ENCODE measurements at regions not wholly inside any gene's neighbourhood (a gene's known extent, or its start where the extent isn't known, plus 50 kb on each side); places are given as distances from the start of the nearest gene placed in this dataset.

DNA sequence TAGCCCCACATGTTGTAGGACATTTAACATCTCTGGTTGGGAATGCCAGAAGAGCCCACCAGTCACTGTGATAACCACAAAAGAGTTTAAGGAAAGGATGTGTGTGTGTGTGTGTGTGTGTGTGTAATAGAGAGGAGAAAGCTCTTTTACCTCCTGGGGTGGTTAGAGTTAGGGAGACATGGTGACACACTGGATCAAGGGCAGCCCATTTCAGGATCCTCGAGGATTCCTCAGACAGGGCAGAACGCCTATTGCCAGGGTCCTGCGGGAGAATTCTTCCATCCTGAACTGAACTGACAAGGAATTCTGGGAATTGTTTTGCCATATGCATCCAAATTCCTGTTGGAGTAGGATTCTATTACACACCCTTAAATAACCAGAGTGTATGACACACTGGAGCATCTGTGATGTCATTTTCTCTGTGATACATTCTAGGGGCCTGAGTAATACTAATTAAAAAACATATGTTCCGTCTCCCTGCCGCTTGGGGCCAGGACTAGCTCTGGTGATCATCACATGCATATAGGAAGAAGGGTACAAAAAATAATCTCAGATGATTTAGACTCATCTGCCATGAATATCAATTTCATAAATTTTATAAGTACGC, 156.4 kb upstream of the MMADHC start:
- in situ Hi-C loops (cut with MboI; ENCODE audit: low pct_unique_long_range_greater_than_20kb, low sequenced_read_pairs, unreplicated experiment): no loop called here
- TF ChIP-seq, protein P1, sequence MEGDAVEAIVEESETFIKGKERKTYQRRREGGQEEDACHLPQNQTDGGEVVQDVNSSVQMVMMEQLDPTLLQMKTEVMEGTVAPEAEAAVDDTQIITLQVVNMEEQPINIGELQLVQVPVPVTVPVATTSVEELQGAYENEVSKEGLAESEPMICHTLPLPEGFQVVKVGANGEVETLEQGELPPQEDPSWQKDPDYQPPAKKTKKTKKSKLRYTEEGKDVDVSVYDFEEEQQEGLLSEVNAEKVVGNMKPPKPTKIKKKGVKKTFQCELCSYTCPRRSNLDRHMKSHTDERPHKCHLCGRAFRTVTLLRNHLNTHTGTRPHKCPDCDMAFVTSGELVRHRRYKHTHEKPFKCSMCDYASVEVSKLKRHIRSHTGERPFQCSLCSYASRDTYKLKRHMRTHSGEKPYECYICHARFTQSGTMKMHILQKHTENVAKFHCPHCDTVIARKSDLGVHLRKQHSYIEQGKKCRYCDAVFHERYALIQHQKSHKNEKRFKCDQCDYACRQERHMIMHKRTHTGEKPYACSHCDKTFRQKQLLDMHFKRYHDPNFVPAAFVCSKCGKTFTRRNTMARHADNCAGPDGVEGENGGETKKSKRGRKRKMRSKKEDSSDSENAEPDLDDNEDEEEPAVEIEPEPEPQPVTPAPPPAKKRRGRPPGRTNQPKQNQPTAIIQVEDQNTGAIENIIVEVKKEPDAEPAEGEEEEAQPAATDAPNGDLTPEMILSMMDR (IDR thresholded peaks at IDR 0.05; ENCODE audit: extremely low read depth, insufficient read depth, missing control alignments): no peak
- no peak for DNase-seq (ENCODE audit: low spot score)

DNA sequence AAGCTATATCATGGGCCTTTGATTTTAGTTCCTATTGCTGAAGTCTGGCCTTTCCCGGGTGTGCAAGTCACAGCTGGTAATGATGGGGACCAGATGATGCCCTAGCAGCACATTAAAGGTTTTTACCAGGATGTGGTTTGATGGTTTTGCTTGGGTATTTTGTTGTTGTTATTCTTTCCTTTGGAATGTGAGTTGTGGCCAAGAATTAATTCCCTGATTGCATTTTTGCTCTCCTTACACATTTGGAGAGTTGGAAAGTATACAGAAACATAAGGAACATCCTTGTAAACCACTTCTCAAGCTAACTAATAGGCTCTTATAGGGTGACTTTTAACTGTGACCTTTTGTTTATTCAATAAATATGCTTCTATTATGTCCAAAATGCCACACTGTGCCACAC, 154.1 kb upstream of the MMADHC start:
- in situ Hi-C loops (cut with MboI; ENCODE audit: low pct_unique_long_range_greater_than_20kb, low sequenced_read_pairs, unreplicated experiment): no loop called here
- TF ChIP-seq, protein P1 (IDR thresholded peaks at IDR 0.05; ENCODE audit: extremely low read depth, insufficient read depth, missing control alignments): no peak
- DNase-seq (ENCODE audit: low spot score): no peak

DNA sequence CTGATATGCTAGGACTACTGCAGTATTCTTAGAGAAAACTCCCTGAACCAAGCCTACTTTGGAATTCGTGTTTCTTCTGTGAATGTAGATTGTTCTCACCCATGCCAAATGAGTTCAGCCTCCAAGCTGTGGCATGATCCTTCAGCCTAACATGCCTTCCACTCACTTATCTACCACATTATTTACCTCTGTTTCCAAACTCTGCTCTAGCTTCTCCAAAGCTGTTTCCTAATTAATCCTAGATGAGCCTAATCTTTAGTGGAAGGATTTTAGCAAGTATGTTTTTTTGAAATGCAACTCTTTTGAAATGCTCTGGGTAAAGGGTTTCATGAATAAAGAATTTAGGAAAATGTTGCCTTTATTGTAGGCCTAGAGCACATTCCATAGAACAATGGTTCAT, 152.9 kb upstream of the MMADHC start:
- in situ Hi-C loops (cut with MboI; ENCODE audit: low pct_unique_long_range_greater_than_20kb, low sequenced_read_pairs, unreplicated experiment): no loop called here
- TF ChIP-seq, protein P1 (IDR thresholded peaks at IDR 0.05; ENCODE audit: extremely low read depth, insufficient read depth, missing control alignments): no peak
- DNase-seq (ENCODE audit: low spot score): no peak

DNA sequence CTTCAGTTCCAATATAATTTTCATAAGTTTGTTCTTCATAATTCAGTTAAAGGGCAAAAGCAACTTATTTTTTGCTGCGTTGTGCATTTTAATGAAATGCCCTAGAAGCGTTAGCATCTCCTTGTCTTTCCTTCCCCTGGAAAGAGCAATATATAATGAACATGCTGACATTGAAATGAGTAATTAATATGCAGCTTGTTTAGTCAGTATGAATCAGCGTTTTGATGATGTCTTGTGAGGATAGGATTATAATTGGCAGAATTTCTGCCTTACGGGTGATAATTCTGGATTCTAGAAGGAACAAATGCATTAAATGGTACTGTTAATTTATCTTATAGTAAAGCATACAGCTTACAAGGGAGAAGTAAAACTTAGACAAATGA, 152.3 kb upstream of the MMADHC start:
- DNase-seq (ENCODE audit: low spot score): no peak
- TF ChIP-seq, protein P1 (IDR thresholded peaks at IDR 0.05; ENCODE audit: extremely low read depth, insufficient read depth, missing control alignments): no peak
- in situ Hi-C loops (cut with MboI; ENCODE audit: low pct_unique_long_range_greater_than_20kb, low sequenced_read_pairs, unreplicated experiment): no loop called here

DNA sequence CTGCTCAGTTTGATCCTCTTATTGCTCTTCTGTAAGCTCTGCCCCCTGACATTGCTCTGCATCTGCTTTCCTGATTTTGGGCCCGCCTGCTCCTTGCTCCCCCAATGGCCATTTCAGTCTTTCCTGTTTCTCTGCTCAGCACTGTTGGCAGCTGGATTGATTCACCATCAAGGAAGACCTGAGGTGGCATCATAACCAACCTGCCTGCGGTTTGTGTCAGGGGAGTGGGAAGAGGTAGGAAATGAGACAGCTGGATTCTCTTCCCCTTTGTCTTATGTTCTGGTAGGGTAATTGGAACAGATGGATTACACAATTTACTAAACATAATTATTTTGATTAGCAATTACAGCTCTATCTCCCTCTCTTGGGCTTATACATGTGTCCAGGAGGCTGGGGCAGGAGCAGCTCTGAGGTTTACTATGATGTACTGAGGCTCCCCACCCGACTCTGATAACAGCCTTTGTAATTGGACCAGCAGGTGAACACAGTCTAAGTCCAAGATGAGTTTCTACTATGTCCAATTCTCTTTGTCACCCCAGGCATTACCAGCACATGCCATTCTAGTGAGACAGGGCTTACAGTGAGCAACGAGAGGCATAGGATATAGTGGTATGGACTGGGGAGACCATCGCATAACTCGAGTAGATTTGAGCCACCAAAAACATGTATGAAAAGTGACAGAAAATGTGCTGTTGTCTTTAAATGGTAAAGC, 151.8 kb upstream of the MMADHC start:
- no peak for DNase-seq (ENCODE audit: low spot score)
- in situ Hi-C loops (cut with MboI; ENCODE audit: low pct_unique_long_range_greater_than_20kb, low sequenced_read_pairs, unreplicated experiment): no loop called here
- TF ChIP-seq, protein P1 (IDR thresholded peaks at IDR 0.05; ENCODE audit: extremely low read depth, insufficient read depth, missing control alignments): no peak

DNA sequence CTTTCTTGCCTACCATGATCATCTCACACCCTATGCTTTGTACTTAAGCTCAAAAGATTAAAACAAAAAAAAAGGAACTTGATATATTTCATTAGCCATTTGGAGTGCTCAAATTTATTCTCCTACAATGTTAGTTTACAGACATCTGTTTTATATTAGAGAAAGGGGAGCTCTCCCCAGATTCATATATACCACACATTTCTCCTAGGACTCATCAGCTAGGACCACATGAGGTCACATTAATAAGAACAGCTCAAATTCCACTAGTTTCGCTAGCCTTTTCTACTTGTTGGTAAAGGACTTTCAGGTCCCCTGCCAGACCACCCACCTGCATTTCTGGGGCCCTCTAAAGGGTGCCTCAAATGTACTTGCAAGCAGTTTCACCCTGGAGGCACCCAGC, 151.2 kb upstream of the MMADHC start:
- in situ Hi-C loops (cut with MboI; ENCODE audit: low pct_unique_long_range_greater_than_20kb, low sequenced_read_pairs, unreplicated experiment): no loop called here
- no peak for DNase-seq (ENCODE audit: low spot score)
- TF ChIP-seq, protein P1 (IDR thresholded peaks at IDR 0.05; ENCODE audit: extremely low read depth, insufficient read depth, missing control alignments): no peak

Data from GM13977 (cell line).